ENCODE measurements at regions not wholly inside any gene's neighbourhood (a gene's known extent, or its start where the extent isn't known, plus 50 kb on each side); places are given as distances from the start of the nearest gene placed in this dataset.

- Histone ChIP-seq H3K9me3 (ENCODE audit: control insufficient read depth in 2 of 2, insufficient read depth in 1 of 2, low read depth in 1 of 2, low read length in 1 of 2) (no peaks in the 10 kb centered on the region), H3K4me1 (ENCODE audit: control insufficient read depth in 3 of 3, insufficient read depth in 2 of 3, low read depth in 1 of 3, low read length in 2 of 3) (no peaks in the 10 kb centered on the region), H3K4me3 (ENCODE audit: low read depth in 1 of 3, low read length in 3 of 3) (no peak overlapping the region), H3K36me3 (ENCODE audit: control insufficient read depth in 3 of 3, insufficient read depth in 2 of 3, low read depth in 1 of 3, low read length in 3 of 3) (no peaks in the 10 kb centered on the region), H3K27ac (ENCODE audit: low read depth in 1 of 3, low read length in 2 of 3) (no peak overlapping the region), H3K27me3 (ENCODE audit: control insufficient read depth in 3 of 3, insufficient read depth in 3 of 3, low read length in 3 of 3) (no peaks in the 10 kb centered on the region)
- 77 to 80% (median 79%) methylated on average over 5 of the region's 5 CpGs for WGBS, 3 donors
- FAIRE-seq, result no peak
- DNase-seq, result no peak
These were observed 145.4 kb downstream of the CPEB2 start for GRCh38 chr4:15147714-15148113.

- DNase-seq (no peak), FAIRE-seq (no peak)
- Histone ChIP-seq H3K27me3 (ENCODE audit: control insufficient read depth in 3 of 3, insufficient read depth in 3 of 3, low read length in 3 of 3) (no peaks in the 10 kb centered on the region), H3K4me1 (ENCODE audit: control insufficient read depth in 3 of 3, insufficient read depth in 2 of 3, low read depth in 1 of 3, low read length in 2 of 3) (no peaks in the 10 kb centered on the region), H3K27ac (ENCODE audit: low read depth in 1 of 3, low read length in 2 of 3) (no peak overlapping the region), H3K4me3 (ENCODE audit: low read depth in 1 of 3, low read length in 3 of 3) (no peak overlapping the region), H3K9me3 (ENCODE audit: control insufficient read depth in 2 of 2, insufficient read depth in 1 of 2, low read depth in 1 of 2, low read length in 1 of 2) (no peaks in the 10 kb centered on the region), H3K36me3 (ENCODE audit: control insufficient read depth in 3 of 3, insufficient read depth in 2 of 3, low read depth in 1 of 3, low read length in 3 of 3) (no peaks in the 10 kb centered on the region)
- WGBS, 3 donors, result 84 to 89% (median 88%) methylated on average over 11 of the region's 11 CpGs
These were observed 145.9 kb downstream of the CPEB2 start for GRCh38 chr4:15148199-15148598.

GRCh38 chr4:15148691-15149090 is 146.4 kb downstream of the CPEB2 start:
- Histone ChIP-seq H3K36me3 (ENCODE audit: control insufficient read depth in 3 of 3, insufficient read depth in 2 of 3, low read depth in 1 of 3, low read length in 3 of 3) (no peaks in the 10 kb centered on the region), H3K9me3 (ENCODE audit: control insufficient read depth in 2 of 2, insufficient read depth in 1 of 2, low read depth in 1 of 2, low read length in 1 of 2) (no peaks in the 10 kb centered on the region), H3K4me3 (ENCODE audit: low read depth in 1 of 3, low read length in 3 of 3) (no peak overlapping the region), H3K4me1 (ENCODE audit: control insufficient read depth in 3 of 3, insufficient read depth in 2 of 3, low read depth in 1 of 3, low read length in 2 of 3) (no peaks in the 10 kb centered on the region), H3K27me3 (ENCODE audit: control insufficient read depth in 3 of 3, insufficient read depth in 3 of 3, low read length in 3 of 3) (no peaks in the 10 kb centered on the region), H3K27ac (ENCODE audit: low read depth in 1 of 3, low read length in 2 of 3) (no peak overlapping the region)
- DNase-seq, result no peak
- WGBS, 3 donors, result 78 to 89% (median 85%) methylated on average over 7 of the region's 7 CpGs
- no peak for FAIRE-seq

- Histone ChIP-seq H3K4me1 (ENCODE audit: control insufficient read depth in 3 of 3, insufficient read depth in 2 of 3, low read depth in 1 of 3, low read length in 2 of 3) (no peaks in the 10 kb centered on the region), H3K4me3 (ENCODE audit: low read depth in 1 of 3, low read length in 3 of 3) (no peak overlapping the region), H3K9me3 (ENCODE audit: control insufficient read depth in 2 of 2, insufficient read depth in 1 of 2, low read depth in 1 of 2, low read length in 1 of 2) (no peaks in the 10 kb centered on the region), H3K27ac (ENCODE audit: low read depth in 1 of 3, low read length in 2 of 3) (no peak overlapping the region), H3K27me3 (ENCODE audit: control insufficient read depth in 3 of 3, insufficient read depth in 3 of 3, low read length in 3 of 3) (no peaks in the 10 kb centered on the region), H3K36me3 (ENCODE audit: control insufficient read depth in 3 of 3, insufficient read depth in 2 of 3, low read depth in 1 of 3, low read length in 3 of 3) (no peaks in the 10 kb centered on the region)
- FAIRE-seq (no peak), DNase-seq (no peak)
- WGBS, 3 donors, result 71 to 77% (median 75%) methylated on average over 10 of the region's 10 CpGs
These were observed 147.1 kb downstream of the CPEB2 start for GRCh38 chr4:15149234-15149838.

GRCh38 chr4:15149839-15150592 is 147.7 kb downstream of the CPEB2 start:
- H3K27ac ChIP-seq (ENCODE audit: low read depth in 1 of 3, low read length in 2 of 3), result no peak overlapping the region
- no peaks in the 10 kb centered on the region for H3K36me3 ChIP-seq (ENCODE audit: control insufficient read depth in 3 of 3, insufficient read depth in 2 of 3, low read depth in 1 of 3, low read length in 3 of 3)
- DNase-seq (peak in 1 of 2 donors; percentile 39), FAIRE-seq (no peak)
- no peaks in the 10 kb centered on the region for H3K9me3 ChIP-seq (ENCODE audit: control insufficient read depth in 2 of 2, insufficient read depth in 1 of 2, low read depth in 1 of 2, low read length in 1 of 2)
- H3K27me3 ChIP-seq (ENCODE audit: control insufficient read depth in 3 of 3, insufficient read depth in 3 of 3, low read length in 3 of 3), result no peaks in the 10 kb centered on the region
- H3K4me3 ChIP-seq (ENCODE audit: low read depth in 1 of 3, low read length in 3 of 3), result no peak overlapping the region
- WGBS, 3 donors, result 37 to 39% (median 38%) methylated on average over 9 of the region's 9 CpGs
- no peaks in the 10 kb centered on the region for H3K4me1 ChIP-seq (ENCODE audit: control insufficient read depth in 3 of 3, insufficient read depth in 2 of 3, low read depth in 1 of 3, low read length in 2 of 3)

- no peak for FAIRE-seq
- no peak overlapping the region for H3K4me3 ChIP-seq (ENCODE audit: low read depth in 1 of 3, low read length in 3 of 3)
These were observed 148.3 kb downstream of the CPEB2 start for GRCh38 chr4:15150631-15151030.

GRCh38 chr4:15151033-15151432 is 148.8 kb downstream of the CPEB2 start:
- FAIRE-seq, result no peak
- 44 to 95% (median 92%) methylated on average over 1 of the region's 1 CpG for WGBS, 3 donors
- Histone ChIP-seq H3K9me3 (ENCODE audit: control insufficient read depth in 2 of 2, insufficient read depth in 1 of 2, low read depth in 1 of 2, low read length in 1 of 2) (no peaks in the 10 kb centered on the region), H3K4me1 (ENCODE audit: control insufficient read depth in 3 of 3, insufficient read depth in 2 of 3, low read depth in 1 of 3, low read length in 2 of 3) (no peaks in the 10 kb centered on the region), H3K36me3 (ENCODE audit: control insufficient read depth in 3 of 3, insufficient read depth in 2 of 3, low read depth in 1 of 3, low read length in 3 of 3) (no peaks in the 10 kb centered on the region), H3K27me3 (ENCODE audit: control insufficient read depth in 3 of 3, insufficient read depth in 3 of 3, low read length in 3 of 3) (no peaks in the 10 kb centered on the region), H3K27ac (ENCODE audit: low read depth in 1 of 3, low read length in 2 of 3) (no peak overlapping the region), H3K4me3 (ENCODE audit: low read depth in 1 of 3, low read length in 3 of 3) (no peak overlapping the region)
- DNase-seq, result no peak

More at GRCh38 chr4:15150631-15151030, 148.3 kb downstream of the CPEB2 start:
- 63 to 88% (median 78%) methylated on average over 2 of the region's 2 CpGs for WGBS, 3 donors
- no peak for DNase-seq
- Histone ChIP-seq H3K27ac (ENCODE audit: low read depth in 1 of 3, low read length in 2 of 3) (no peak overlapping the region), H3K4me1 (ENCODE audit: control insufficient read depth in 3 of 3, insufficient read depth in 2 of 3, low read depth in 1 of 3, low read length in 2 of 3) (no peaks in the 10 kb centered on the region), H3K9me3 (ENCODE audit: control insufficient read depth in 2 of 2, insufficient read depth in 1 of 2, low read depth in 1 of 2, low read length in 1 of 2) (no peaks in the 10 kb centered on the region), H3K27me3 (ENCODE audit: control insufficient read depth in 3 of 3, insufficient read depth in 3 of 3, low read length in 3 of 3) (no peaks in the 10 kb centered on the region), H3K36me3 (ENCODE audit: control insufficient read depth in 3 of 3, insufficient read depth in 2 of 3, low read depth in 1 of 3, low read length in 3 of 3) (no peaks in the 10 kb centered on the region)

- H3K4me1 ChIP-seq (ENCODE audit: control insufficient read depth in 3 of 3, insufficient read depth in 2 of 3, low read depth in 1 of 3, low read length in 2 of 3), result no peaks in the 10 kb centered on the region
- no peak for FAIRE-seq
These were observed 151.4 kb downstream of the CPEB2 start for GRCh38 chr4:15153662-15154061.

More at GRCh38 chr4:15153662-15154061, 151.4 kb downstream of the CPEB2 start:
- WGBS, 3 donors, result 84 to 95% (median 89%) methylated on average over 2 of the region's 2 CpGs
- no peak overlapping the region for H3K27ac ChIP-seq (ENCODE audit: low read depth in 1 of 3, low read length in 2 of 3)
- no peak overlapping the region for H3K4me3 ChIP-seq (ENCODE audit: low read depth in 1 of 3, low read length in 3 of 3)
- H3K36me3 ChIP-seq (ENCODE audit: control insufficient read depth in 3 of 3, insufficient read depth in 2 of 3, low read depth in 1 of 3, low read length in 3 of 3), result no peaks in the 10 kb centered on the region
- no peaks in the 10 kb centered on the region for H3K27me3 ChIP-seq (ENCODE audit: control insufficient read depth in 3 of 3, insufficient read depth in 3 of 3, low read length in 3 of 3)
- no peaks in the 10 kb centered on the region for H3K9me3 ChIP-seq (ENCODE audit: control insufficient read depth in 2 of 2, insufficient read depth in 1 of 2, low read depth in 1 of 2, low read length in 1 of 2)
- DNase-seq, result no peak
